ENCODE measurements at regions not wholly inside any gene's neighbourhood (a gene's known extent, or its start where the extent isn't known, plus 50 kb on each side); places are given as distances from the start of the nearest gene placed in this dataset.

DNA sequence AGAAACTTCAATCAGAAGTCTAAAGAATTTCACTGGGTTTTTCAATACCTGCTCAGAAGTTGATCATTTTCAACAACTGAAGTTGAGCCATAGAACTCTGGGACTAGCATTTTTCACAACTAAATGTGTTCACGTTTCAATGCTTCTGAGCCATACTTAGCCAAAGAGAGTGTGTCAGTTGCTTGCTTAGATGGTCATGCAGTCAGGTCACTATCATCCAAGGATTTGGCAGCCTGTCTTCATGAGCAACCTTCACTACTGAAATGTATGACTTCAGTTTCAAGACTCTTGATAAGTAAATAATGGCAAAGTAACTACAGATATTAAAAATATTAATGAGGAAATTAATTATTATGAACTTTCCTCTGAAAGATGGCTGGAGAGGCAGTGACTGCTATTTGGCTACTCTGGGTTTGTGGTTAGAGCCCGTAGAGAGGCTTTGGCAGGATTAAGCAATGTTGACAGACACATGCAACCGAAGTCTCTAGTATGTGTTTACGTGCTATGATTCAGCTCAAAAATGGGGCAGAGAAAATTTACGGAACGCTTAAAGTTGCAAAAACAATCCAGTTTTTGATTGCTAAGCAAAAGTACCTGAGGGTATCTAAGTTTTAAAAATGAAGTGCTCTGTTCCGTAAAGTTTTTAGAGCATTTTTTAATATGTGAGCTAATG is 133.8 kb downstream of the GMNC start (continued):
- peak; percentile 68 for TF ChIP-seq FOXA3 (CRISPR knock-in tag; IDR thresholded peaks at IDR 0.05)
- TF ChIP-seq, protein P1, sequence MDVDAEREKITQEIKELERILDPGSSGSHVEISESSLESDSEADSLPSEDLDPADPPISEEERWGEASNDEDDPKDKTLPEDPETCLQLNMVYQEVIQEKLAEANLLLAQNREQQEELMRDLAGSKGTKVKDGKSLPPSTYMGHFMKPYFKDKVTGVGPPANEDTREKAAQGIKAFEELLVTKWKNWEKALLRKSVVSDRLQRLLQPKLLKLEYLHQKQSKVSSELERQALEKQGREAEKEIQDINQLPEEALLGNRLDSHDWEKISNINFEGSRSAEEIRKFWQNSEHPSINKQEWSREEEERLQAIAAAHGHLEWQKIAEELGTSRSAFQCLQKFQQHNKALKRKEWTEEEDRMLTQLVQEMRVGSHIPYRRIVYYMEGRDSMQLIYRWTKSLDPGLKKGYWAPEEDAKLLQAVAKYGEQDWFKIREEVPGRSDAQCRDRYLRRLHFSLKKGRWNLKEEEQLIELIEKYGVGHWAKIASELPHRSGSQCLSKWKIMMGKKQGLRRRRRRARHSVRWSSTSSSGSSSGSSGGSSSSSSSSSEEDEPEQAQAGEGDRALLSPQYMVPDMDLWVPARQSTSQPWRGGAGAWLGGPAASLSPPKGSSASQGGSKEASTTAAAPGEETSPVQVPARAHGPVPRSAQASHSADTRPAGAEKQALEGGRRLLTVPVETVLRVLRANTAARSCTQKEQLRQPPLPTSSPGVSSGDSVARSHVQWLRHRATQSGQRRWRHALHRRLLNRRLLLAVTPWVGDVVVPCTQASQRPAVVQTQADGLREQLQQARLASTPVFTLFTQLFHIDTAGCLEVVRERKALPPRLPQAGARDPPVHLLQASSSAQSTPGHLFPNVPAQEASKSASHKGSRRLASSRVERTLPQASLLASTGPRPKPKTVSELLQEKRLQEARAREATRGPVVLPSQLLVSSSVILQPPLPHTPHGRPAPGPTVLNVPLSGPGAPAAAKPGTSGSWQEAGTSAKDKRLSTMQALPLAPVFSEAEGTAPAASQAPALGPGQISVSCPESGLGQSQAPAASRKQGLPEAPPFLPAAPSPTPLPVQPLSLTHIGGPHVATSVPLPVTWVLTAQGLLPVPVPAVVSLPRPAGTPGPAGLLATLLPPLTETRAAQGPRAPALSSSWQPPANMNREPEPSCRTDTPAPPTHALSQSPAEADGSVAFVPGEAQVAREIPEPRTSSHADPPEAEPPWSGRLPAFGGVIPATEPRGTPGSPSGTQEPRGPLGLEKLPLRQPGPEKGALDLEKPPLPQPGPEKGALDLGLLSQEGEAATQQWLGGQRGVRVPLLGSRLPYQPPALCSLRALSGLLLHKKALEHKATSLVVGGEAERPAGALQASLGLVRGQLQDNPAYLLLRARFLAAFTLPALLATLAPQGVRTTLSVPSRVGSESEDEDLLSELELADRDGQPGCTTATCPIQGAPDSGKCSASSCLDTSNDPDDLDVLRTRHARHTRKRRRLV (CRISPR knock-in tag; IDR thresholded peaks at IDR 0.05), result no peak
- peak; percentile 78; the same call in 1 of the 2 replicates for TF ChIP-seq CEBPB (IDR thresholded peaks at IDR 0.05; ENCODE audit: borderline replicate concordance, low read depth, low read length)
- no peak for TF ChIP-seq CHD2 (IDR thresholded peaks at IDR 0.05; ENCODE audit: low read depth, low read length)
- TF ChIP-seq BORCS8-MEF2B (CRISPR knock-in tag; IDR thresholded peaks at IDR 0.05), result no peak
- TF ChIP-seq FOXP1 (IDR thresholded peaks at IDR 0.05), result no peak
- TF ChIP-seq FOXP1 (CRISPR knock-in tag; IDR thresholded peaks at IDR 0.05), result 0 out of 2 replicates have a peak, but pooled peaks have one; percentile 21
- TF ChIP-seq NR2F1 (CRISPR knock-in tag; IDR thresholded peaks at IDR 0.05), result no peak
- no peak for TF ChIP-seq XBP1 (CRISPR knock-in tag; IDR thresholded peaks at IDR 0.05)
- no peak for TF ChIP-seq ZBTB42 (CRISPR knock-in tag; IDR thresholded peaks at IDR 0.05)
- no peak for TF ChIP-seq ZNF720 (CRISPR knock-in tag; IDR thresholded peaks at IDR 0.05)
- TF ChIP-seq TP53 (CRISPR knock-in tag; conservative IDR thresholded peaks at IDR 0.05), result no peak
- TF ChIP-seq SAP130 (CRISPR knock-in tag; IDR thresholded peaks at IDR 0.05; ENCODE audit: low read depth), result 0 out of 2 replicates have a peak, but pooled peaks have one; percentile 14

Measured in HepG2 (cell line).